GM13976 (cell line): ENCODE measurements at regions not wholly inside any gene's neighbourhood (a gene's known extent, or its start where the extent isn't known, plus 50 kb on each side); places are given as distances from the start of the nearest gene placed in this dataset.
"Not testable (repeated sequence)": the region's sequence is repeated elsewhere in the genome, so short reads cannot be mapped to it uniquely, and the experiment has no call there.

ENCODE experiments used
- DNase-seq: peaks from one replicate; pipeline ENCODE4 v3.0.0; 2012; ENCODE audit warnings: low spot score
- CTCF ChIP-seq: IDR thresholded peaks from 2 replicates; pipeline ENCODE4 v1.5.1; 2012; ENCODE audit warnings: borderline replicate concordance, mild to moderate bottlenecking; ENCODE audit not compliant: insufficient read depth; ENCODE audit errors: extremely low read depth, missing control alignments, control extremely low read depth
- in situ Hi-C: fragments of 300-500 bp; cut with MboI; formaldehyde crosslinking; loops from one replicate; pipeline ENCODE4 v1.12.0; 2022; ENCODE audit warnings: low sequenced_read_pairs, mixed read lengths, inconsistent platforms; ENCODE audit not compliant: unreplicated experiment

- in situ Hi-C loops: loop anchor here (10.0 kb wide), 1 partner anchor 1800 kb away; a partner anchor contains a TSS
- no peak for DNase-seq
- TF ChIP-seq CTCF: no peak
Measured at GRCh38 chr6:27834384-27834783, 77.8 kb downstream of the OR2B2 start.

- in situ Hi-C loops: loop anchor here (10.0 kb wide), 1 partner anchor 1797 kb away; a partner anchor contains a TSS
- DNase-seq: not testable (repeated sequence)
Measured at GRCh38 chr6:27831434-27832081, 80.6 kb downstream of the OR2B2 start.

GRCh38 chr6:27830600-27831433 lies 81.4 kb downstream of the OR2B2 start:
- peak; percentile 47 for DNase-seq
- in situ Hi-C loops: loop anchor here (10.0 kb wide), 1 partner anchor 1796 kb away; a partner anchor contains a TSS

GRCh38 chr6:27830212-27830599 lies 82.0 kb downstream of the OR2B2 start:
- DNase-seq: no peak
- in situ Hi-C loops: loop anchor here (10.0 kb wide), 1 partner anchor 1795 kb away; a partner anchor contains a TSS
- TF ChIP-seq CTCF: no peak

GRCh38 chr6:27829453-27830211 lies 82.6 kb downstream of the OR2B2 start:
- in situ Hi-C loops: loop anchor here (10.0 kb wide), 1 partner anchor 1795 kb away; a partner anchor contains a TSS
- no peak for TF ChIP-seq CTCF
- DNase-seq: no peak

GRCh38 chr6:27827477-27827876 lies 84.7 kb downstream of the OR2B2 start:
- DNase-seq, in situ Hi-C loops: not testable (repeated sequence)

GRCh38 chr6:27826612-27826985 lies 85.6 kb downstream of the OR2B2 start:
- in situ Hi-C loops, DNase-seq: not testable (repeated sequence)

GRCh38 chr6:27825848-27826611 lies 86.2 kb downstream of the OR2B2 start:
- DNase-seq, in situ Hi-C loops: not testable (repeated sequence)
